ENCODE measurements at regions not wholly inside any gene's neighbourhood (a gene's known extent, or its start where the extent isn't known, plus 50 kb on each side); places are given as distances from the start of the nearest gene placed in this dataset.
A peak's percentile ranks its signal among the peaks of the same experiment; 100 is the strongest.
"Not testable (repeated sequence)": the region's sequence is repeated elsewhere in the genome, so short reads cannot be mapped to it uniquely, and the experiment has no call there.

GRCh38 chr1:144536677-144537076 is 56.0 kb upstream of the PPIAL4F start:
- H3K36me3 Mint-ChIP-seq; intact Hi-C loops (cut with micrococcal nuclease); H3K9me3 Mint-ChIP-seq; H2AFZ ChIP-seq (ENCODE audit: insufficient read depth, low read depth, low read length, poor library complexity, severe bottlenecking); H3K4me1 Mint-ChIP-seq; DNase-seq; H4K20me1 ChIP-seq (ENCODE audit: insufficient read depth, low read length); H3K9ac ChIP-seq (ENCODE audit: insufficient read depth, low read length, poor library complexity, severe bottlenecking); H3K4me2 ChIP-seq (replicated peaks; ENCODE audit: extremely low read depth, low read length, poor library complexity, severe bottlenecking); H3K9me3 ChIP-seq (replicated peaks in 1 of 2; ENCODE audit: control insufficient read depth in 1 of 2, insufficient read depth in 1 of 2, low read length in 2 of 2); H3K27ac Mint-ChIP-seq; H3K4me3 ChIP-seq (replicated peaks in 1 of 3; ENCODE audit: low read depth in 2 of 3, low read length in 3 of 3); H3K4me1 ChIP-seq (ENCODE audit: control insufficient read depth in 1 of 2, insufficient read depth in 2 of 2, low read length in 2 of 2); H3K36me3 ChIP-seq (replicated peaks in 1 of 2; ENCODE audit: control insufficient read depth in 1 of 2, insufficient read depth in 2 of 2, low read length in 2 of 2); H3K27ac ChIP-seq (ENCODE audit: low read depth in 1 of 2, low read length in 2 of 2); H3K4me3 Mint-ChIP-seq; H3K79me2 ChIP-seq (ENCODE audit: insufficient read depth, low read length); H3K27me3 ChIP-seq (ENCODE audit: control insufficient read depth in 2 of 2, insufficient read depth in 2 of 2, low read length in 2 of 2): not testable (repeated sequence)
- WGBS (ENCODE audit: insufficient coverage), result no CpG with 5 or more reads among the region's 1 CpG
- H3K27me3 Mint-ChIP-seq (ENCODE audit: low read depth in 3 of 3), result peaks cover 33 to 46% (median 33%) of the 10 kb centered on the region in 3 donors

GRCh38 chr1:144537234-144537633 is 55.5 kb upstream of the PPIAL4F start:
- H3K79me2 ChIP-seq (ENCODE audit: insufficient read depth, low read length); DNase-seq; H3K9ac ChIP-seq (ENCODE audit: insufficient read depth, low read length, poor library complexity, severe bottlenecking); intact Hi-C loops (cut with micrococcal nuclease); H2AFZ ChIP-seq (ENCODE audit: insufficient read depth, low read depth, low read length, poor library complexity, severe bottlenecking); H4K20me1 ChIP-seq (ENCODE audit: insufficient read depth, low read length); H3K4me3 Mint-ChIP-seq; H3K4me2 ChIP-seq (replicated peaks; ENCODE audit: extremely low read depth, low read length, poor library complexity, severe bottlenecking); H3K4me1 Mint-ChIP-seq; H3K27ac ChIP-seq (ENCODE audit: low read depth in 1 of 2, low read length in 2 of 2); H3K27me3 ChIP-seq (ENCODE audit: control insufficient read depth in 2 of 2, insufficient read depth in 2 of 2, low read length in 2 of 2); H3K9me3 Mint-ChIP-seq; H3K4me3 ChIP-seq (replicated peaks in 1 of 3; ENCODE audit: low read depth in 2 of 3, low read length in 3 of 3); H3K4me1 ChIP-seq (ENCODE audit: control insufficient read depth in 1 of 2, insufficient read depth in 2 of 2, low read length in 2 of 2); H3K9me3 ChIP-seq (replicated peaks in 1 of 2; ENCODE audit: control insufficient read depth in 1 of 2, insufficient read depth in 1 of 2, low read length in 2 of 2); H3K36me3 ChIP-seq (replicated peaks in 1 of 2; ENCODE audit: control insufficient read depth in 1 of 2, insufficient read depth in 2 of 2, low read length in 2 of 2); H3K27ac Mint-ChIP-seq; H3K36me3 Mint-ChIP-seq: not testable (repeated sequence)
- H3K27me3 Mint-ChIP-seq (ENCODE audit: low read depth in 3 of 3), result peaks cover 29 to 41% (median 31%) of the 10 kb centered on the region in 3 donors
- 98% methylated on average over 4 of the region's 5 CpGs for WGBS (ENCODE audit: insufficient coverage)

GRCh38 chr1:144538736-144539135 is 54.0 kb upstream of the PPIAL4F start:
- H3K4me1 ChIP-seq (ENCODE audit: control insufficient read depth in 1 of 2, insufficient read depth in 2 of 2, low read length in 2 of 2); H2AFZ ChIP-seq (ENCODE audit: insufficient read depth, low read depth, low read length, poor library complexity, severe bottlenecking); H3K9me3 Mint-ChIP-seq; H3K36me3 ChIP-seq (replicated peaks in 1 of 2; ENCODE audit: control insufficient read depth in 1 of 2, insufficient read depth in 2 of 2, low read length in 2 of 2); H3K9me3 ChIP-seq (replicated peaks in 1 of 2; ENCODE audit: control insufficient read depth in 1 of 2, insufficient read depth in 1 of 2, low read length in 2 of 2); H3K27ac ChIP-seq (ENCODE audit: low read depth in 1 of 2, low read length in 2 of 2); H3K4me3 ChIP-seq (replicated peaks in 1 of 3; ENCODE audit: low read depth in 2 of 3, low read length in 3 of 3); DNase-seq; H3K27ac Mint-ChIP-seq; H3K36me3 Mint-ChIP-seq; H3K27me3 ChIP-seq (ENCODE audit: control insufficient read depth in 2 of 2, insufficient read depth in 2 of 2, low read length in 2 of 2); H3K4me1 Mint-ChIP-seq; H3K4me2 ChIP-seq (replicated peaks; ENCODE audit: extremely low read depth, low read length, poor library complexity, severe bottlenecking); H3K79me2 ChIP-seq (ENCODE audit: insufficient read depth, low read length); intact Hi-C loops (cut with micrococcal nuclease); H3K9ac ChIP-seq (ENCODE audit: insufficient read depth, low read length, poor library complexity, severe bottlenecking); H4K20me1 ChIP-seq (ENCODE audit: insufficient read depth, low read length): not testable (repeated sequence)
- 89% methylated on average over 3 of the region's 6 CpGs for WGBS (ENCODE audit: insufficient coverage)
- peaks cover 24 to 32% (median 26%) of the 10 kb centered on the region in 3 donors for H3K27me3 Mint-ChIP-seq (ENCODE audit: low read depth in 3 of 3)
- peak overlapping the region in 1 of 2 donors; percentile 26 for H3K4me3 Mint-ChIP-seq

- DNase-seq; H3K9me3 Mint-ChIP-seq; H3K36me3 ChIP-seq (replicated peaks in 1 of 2; ENCODE audit: control insufficient read depth in 1 of 2, insufficient read depth in 2 of 2, low read length in 2 of 2); H3K27ac ChIP-seq (ENCODE audit: low read depth in 1 of 2, low read length in 2 of 2); H3K27ac Mint-ChIP-seq; H3K4me2 ChIP-seq (replicated peaks; ENCODE audit: extremely low read depth, low read length, poor library complexity, severe bottlenecking); H4K20me1 ChIP-seq (ENCODE audit: insufficient read depth, low read length); H3K4me1 Mint-ChIP-seq; H3K4me1 ChIP-seq (ENCODE audit: control insufficient read depth in 1 of 2, insufficient read depth in 2 of 2, low read length in 2 of 2); H2AFZ ChIP-seq (ENCODE audit: insufficient read depth, low read depth, low read length, poor library complexity, severe bottlenecking); H3K4me3 ChIP-seq (replicated peaks in 1 of 3; ENCODE audit: low read depth in 2 of 3, low read length in 3 of 3); H3K9ac ChIP-seq (ENCODE audit: insufficient read depth, low read length, poor library complexity, severe bottlenecking); intact Hi-C loops (cut with micrococcal nuclease); H3K36me3 Mint-ChIP-seq; H3K9me3 ChIP-seq (replicated peaks in 1 of 2; ENCODE audit: control insufficient read depth in 1 of 2, insufficient read depth in 1 of 2, low read length in 2 of 2); H3K79me2 ChIP-seq (ENCODE audit: insufficient read depth, low read length); H3K27me3 ChIP-seq (ENCODE audit: control insufficient read depth in 2 of 2, insufficient read depth in 2 of 2, low read length in 2 of 2): not testable (repeated sequence)
- Mint-ChIP-seq H3K4me3 (peak overlapping the region in 1 of 2 donors; percentile 51), H3K27me3 (ENCODE audit: low read depth in 3 of 3) (peaks cover 24 to 32% (median 26%) of the 10 kb centered on the region in 3 donors)
- WGBS (ENCODE audit: insufficient coverage), result 64% methylated on average over 11 of the region's 37 CpGs
Observed at GRCh38 chr1:144539191-144539960, 53.3 kb upstream of the PPIAL4F start.
